GM21447 (cell line): ENCODE measurements at regions not wholly inside any gene's neighbourhood (a gene's known extent, or its start where the extent isn't known, plus 50 kb on each side); places are given as distances from the start of the nearest gene placed in this dataset.
A peak's percentile ranks its signal among the peaks of the same experiment; 100 is the strongest.
"Not testable (repeated sequence)": the region's sequence is repeated elsewhere in the genome, so short reads cannot be mapped to it uniquely, and the experiment has no call there.

Experiments used
- ATAC-seq: cut with Tn5 transposase; IDR thresholded peaks from one replicate; pipeline ENCODE4 v1.9.1; 2021; ENCODE audit not compliant: unreplicated experiment

DNA sequence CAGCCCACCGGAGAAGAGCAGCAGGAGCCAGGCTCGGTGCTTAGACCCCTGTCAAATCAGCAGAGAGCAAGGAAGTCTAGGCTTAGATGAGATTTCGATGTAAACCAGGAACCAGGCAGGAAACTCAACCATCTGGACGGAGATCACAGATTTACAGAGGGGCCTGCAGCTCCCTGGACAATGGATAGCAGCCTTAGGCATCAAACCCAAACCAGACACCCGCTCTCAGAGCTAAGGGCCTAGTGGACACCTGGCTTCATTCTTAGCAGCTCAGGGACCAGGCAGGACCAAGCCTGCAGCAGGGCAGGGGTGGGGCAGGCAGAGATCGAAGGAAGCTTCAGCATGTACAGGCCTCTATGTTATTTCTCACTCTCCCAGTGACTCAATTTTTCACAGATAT, 127.8 kb upstream of the FMN2 start:
- no peak for ATAC-seq

DNA sequence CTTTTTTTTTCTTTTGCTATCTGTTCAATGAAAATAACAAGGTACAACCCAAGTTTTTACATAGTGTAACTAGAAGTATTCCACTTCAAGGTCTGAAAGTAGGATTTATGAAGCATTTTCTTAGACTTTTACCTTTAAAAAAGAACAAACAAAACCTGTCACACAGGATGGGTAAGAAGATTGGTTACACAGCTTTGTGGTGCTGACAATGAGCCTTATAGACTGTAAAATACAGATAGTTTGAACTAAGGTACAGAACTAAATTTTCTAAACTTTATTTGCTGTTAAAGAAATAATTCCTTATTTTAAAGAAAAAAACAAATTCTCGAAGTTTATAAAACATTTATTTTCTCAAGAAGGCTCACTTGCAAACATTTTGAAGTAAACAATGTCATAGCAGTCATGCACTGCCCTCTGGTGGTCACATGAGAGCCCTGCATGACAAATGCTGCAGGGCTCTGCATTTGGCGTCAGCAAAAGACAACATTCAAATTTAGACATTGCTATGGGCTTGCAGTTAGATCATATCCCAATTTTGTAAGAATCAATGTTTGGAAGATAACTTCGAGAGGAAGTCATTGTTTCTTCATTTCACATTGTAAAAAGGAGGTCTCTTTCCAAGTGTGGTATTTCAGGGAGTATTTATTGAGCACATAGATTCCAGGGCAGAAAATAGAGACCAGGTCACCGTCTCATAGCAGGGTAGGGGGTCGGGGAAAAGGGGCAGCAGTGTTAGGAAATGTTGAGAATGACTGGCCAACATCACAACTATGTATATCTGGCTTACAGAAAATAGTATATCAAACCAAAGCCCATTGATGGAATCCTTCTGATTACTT, 115.3 kb upstream of the FMN2 start:
- ATAC-seq: peak; percentile 91

DNA sequence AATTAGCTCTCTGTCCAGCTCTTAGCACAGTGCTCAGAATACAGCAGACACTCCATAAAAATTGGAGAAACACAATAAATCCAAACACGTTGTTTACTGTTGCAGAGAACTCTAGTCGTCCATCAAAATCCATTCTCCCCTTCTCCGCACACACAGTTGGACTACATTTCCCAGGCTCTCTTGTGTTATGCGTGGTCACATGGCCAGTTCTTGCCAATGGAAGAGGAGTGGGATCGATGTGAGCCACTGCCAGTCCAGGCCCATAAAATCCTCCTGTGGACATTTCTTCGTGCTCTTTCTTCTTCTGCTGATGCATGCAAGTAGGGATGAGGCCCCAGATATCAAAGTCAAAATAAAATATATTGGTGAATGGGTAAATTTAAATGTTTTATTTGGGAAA, 114.3 kb upstream of the FMN2 start:
- no peak for ATAC-seq

DNA sequence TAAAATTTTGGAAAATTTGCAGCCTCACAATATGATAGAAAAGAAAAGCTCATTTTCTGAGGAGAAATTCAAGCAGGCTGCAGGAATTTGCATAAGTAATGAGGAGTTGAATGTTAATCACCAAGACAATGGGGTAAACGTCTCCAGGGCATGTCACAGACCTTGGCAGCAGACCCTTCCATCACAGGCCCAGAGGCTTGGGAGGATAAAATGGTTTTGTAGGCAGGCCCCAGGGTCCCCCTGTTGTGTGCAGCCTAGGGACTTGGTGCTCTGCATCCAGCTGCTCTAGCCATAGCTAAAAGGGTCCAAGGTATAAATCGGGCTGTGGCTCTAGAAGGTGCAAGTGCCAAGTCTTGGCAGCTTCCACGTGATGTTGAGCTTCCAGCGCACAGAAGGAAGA, 112.2 kb upstream of the FMN2 start:
- no peak for ATAC-seq

DNA sequence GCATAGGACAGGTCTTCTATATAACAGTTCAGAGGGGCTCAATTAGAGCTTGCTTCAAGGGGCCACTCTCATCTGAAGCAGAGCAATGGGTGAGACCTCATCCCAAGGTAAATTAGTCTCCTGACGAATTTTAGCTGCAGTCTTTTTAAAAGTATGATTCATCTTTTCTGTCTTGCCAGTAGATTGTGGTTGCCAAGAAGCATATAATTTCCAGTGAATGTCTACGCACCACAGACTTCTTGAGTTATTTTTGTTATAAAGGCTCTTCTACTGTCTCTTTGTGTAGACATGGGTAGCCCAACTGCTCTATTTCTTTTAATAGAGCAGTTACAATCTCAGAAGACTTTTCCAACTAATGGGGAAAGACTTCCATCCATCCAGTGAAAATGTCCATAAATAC, 108.9 kb upstream of the FMN2 start:
- ATAC-seq: no peak

DNA sequence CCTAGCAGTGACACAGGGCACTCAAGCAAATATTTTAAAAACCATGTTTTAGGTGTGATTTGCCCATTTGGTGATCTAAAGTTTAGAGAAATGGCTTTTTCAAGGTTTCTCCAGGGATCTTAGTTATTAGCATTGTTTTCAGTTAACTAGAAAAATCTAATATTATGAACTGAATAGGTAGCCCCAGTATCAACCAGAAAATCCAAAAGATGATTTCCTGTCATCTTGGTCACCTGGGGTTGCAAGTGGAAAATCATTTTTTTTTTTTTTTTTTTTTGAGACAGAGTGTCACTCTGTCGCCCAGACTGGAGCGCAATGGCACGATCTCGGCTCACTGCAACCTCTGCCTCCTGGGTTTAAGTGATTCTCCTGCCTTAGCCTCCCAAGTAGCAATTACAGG, 106.6 kb upstream of the FMN2 start:
- ATAC-seq: no peak

DNA sequence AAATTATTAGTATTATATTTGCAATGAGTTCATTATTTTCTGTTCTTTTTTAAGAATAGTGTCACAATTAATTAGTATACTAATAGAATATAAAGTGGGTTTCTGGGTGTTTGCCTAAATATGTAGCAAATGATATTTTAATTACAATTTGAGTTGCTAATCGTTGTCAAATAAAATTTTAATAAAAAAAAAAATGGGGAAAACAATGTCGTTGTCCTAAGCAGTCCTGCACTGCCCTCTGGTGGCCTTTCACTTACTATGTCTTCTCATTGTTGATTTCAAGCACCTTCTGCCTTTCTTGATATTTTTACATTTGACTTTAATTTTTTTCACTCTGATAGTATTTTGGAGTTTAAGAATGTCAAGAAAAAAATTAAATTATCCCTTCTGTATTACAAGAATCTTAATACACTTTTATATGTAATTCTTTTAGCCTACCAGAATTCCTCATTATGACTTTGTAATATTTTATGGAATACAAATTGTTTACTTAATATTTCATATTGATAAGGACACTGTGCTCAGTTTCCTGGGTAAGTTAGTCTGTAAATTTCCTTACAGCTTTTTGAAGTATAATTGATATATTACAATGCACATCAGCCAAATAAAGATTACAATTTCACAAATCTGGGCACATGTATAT, 104.5 kb upstream of the FMN2 start:
- no peak for ATAC-seq

DNA sequence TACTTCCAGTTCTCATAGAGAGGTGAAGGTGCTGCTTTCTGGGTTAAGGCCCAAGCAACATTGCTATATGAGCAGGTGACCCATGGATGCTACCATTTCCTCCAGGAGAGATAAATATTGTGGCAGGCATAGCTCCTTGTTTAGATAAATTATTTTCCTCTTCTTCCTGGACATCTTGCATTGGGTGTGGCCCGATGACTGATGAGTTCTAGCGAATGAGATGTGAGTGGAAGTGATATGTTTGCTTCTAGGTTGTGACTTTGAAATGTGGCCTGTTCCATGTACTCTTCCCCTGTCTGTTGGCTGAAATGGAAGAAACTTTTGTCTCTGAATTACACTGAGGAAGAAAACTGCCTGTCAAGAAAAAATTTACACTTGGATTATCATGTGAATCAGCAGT, 101.7 kb upstream of the FMN2 start:
- no peak for ATAC-seq

DNA sequence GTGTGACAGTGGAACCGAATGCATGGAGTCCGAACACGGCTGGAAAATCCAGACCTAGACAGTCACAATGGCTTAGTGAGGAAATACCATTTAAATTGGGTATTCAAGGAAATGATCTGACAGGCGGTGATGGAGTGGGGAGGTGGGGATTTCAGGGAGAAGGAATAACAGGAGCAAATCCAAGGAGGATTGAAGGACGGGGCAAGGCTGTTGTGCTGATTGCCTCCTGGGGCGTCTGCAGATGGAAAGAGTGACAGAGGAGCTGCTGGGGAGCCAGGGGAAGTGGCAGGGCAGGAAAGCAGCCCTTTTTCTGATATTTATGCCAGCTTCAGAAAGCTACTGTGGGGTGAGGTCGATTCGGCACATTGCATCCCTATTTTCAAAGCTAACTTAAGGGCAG, 99.1 kb upstream of the FMN2 start:
- not testable (repeated sequence) for ATAC-seq

DNA sequence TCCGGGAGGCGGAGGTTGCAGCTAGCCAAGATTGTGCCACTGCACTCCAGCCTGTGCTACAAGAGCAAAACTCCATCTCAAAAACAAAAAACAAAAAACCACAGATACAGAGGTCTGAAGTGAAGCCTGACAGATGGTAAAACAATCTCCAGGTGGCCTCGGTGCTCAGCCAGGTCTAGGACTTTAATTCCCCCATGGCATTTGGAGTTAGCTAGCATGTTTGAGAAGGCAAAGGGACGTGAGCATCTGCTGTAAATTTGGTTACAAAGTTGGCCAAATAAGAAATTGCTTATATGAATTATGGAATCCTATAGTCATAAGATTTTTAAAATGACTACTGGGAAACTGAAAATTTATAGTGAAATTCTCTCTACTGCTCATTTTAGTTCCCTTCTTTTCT, 98.3 kb upstream of the FMN2 start:
- no peak for ATAC-seq

DNA sequence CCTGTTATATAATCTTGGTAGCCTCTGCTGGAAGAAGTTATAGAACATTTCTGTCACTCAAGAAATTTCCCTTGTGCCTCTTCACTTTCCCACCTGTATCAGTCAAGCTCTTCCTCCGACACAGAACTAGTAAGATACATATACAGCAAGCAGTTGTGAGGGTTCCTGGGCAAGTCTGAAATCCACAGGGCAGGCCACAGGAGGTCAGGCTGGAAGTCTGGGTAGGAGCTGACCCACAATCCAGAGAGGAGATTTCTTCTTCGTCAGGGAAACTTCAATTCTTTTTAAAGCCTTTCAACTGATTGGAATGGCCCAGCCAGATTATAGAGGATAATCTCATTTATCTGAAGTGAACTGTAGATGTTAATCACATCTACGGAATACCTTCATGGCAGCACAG, 96.4 kb upstream of the FMN2 start:
- no peak for ATAC-seq

DNA sequence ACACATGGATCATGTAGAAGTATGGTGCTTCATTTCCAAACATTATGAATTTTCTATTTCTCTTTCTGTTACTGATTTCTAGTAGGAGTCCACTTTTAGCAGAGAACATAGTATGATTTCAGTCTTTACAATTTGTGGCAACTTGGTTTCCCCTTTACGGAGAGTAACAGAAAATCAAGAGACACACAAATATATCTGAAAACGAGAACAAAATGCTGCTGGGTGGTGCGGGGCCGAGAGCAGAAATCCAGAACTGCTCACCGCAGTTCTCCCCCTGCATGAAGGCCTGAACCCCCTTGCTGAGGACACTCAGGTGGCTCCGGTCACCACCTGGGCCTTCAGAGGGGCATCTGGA, 94.5 kb upstream of the FMN2 start:
- no peak for ATAC-seq

DNA sequence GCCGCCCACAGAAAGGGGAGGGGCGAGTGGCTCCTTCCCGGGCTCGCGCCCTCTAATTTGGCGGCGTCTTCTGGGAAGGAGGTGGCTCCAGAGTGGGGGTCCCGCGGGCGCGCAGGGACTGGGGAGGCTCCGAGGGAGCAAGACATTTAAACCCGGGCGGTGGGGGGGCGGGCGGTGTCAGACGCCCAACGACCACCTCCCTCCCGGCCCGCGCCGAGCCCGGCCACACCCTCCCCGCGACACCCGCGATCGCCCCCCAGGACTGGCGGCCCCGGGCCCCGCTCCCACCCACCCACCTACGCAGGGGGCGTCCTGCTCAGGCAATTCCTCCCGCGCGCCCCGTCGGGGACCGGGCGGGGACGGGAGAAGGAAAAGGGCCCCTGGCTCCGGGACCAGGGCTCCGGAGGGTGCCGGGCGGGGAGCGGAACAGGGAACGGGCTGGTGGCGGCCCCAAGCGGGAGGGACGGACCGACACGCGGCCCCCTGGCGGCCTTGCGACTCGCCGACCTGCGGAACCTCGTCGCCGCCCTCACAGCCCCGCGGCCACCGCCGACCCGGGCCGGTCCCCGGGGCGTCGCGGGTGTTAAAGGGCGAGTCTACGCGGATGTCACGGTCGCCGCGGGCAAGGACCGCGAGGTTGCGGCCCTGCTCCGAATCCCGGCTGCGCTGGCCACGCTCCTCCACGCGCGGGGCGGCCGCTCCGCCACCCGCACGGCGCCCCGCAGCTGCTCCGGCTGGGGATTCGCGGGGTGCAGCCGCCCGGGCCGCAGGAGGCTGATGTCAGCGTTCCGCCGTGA, 94.0 kb upstream of the FMN2 start:
- no peak for ATAC-seq

DNA sequence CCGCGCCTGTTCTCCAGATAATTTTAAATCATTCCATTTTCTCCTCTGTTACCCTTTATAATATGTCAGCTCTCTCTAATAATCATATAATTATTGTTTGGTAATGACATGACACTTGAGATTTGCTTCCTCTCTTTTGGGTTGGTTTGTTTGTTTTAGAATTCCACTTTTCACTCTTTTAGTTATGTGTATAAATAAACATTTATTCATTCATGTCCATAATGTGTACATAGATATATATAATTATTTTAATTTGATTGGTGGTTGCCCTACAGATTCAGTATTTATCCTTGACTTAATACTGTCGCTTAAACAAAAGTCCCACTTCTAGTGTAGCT, 93.4 kb upstream of the FMN2 start:
- no peak for ATAC-seq

DNA sequence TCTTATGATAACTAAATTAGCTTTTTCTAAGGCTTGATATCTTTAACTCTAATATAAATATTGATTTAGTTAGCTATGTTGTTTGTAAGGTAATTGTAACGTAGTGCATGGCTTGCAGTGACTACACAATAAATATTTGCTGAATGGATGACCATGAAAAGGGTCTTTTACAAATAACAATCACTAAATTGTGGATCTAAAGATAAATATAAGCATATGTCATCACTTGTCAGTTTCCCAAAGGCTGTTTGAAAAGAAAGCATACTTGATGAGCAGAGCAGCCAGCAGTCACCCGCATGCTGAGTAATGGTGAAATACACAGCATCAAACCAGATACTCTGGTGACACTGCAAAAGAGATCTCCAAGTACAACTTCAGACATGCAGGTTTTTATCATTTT, 92.5 kb upstream of the FMN2 start:
- no peak for ATAC-seq

DNA sequence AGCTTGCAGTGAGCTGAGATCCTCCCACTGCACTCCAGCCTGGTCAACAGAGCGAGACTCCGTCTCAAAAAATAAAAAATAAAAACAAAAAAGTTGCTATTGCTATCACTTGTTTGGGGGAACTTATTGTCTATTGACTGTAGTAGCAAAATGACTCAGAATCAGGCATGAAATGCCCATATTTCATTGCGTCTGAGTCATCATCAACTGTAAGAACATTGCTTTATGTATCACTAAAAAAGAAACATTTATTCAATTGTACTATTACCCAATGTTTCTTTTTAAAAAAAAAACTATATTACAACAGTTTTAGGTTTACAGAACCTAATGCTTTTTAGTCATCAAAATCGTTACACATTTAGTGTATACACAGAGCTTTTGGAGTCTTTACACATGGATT, 91.0 kb upstream of the FMN2 start:
- no peak for ATAC-seq

DNA sequence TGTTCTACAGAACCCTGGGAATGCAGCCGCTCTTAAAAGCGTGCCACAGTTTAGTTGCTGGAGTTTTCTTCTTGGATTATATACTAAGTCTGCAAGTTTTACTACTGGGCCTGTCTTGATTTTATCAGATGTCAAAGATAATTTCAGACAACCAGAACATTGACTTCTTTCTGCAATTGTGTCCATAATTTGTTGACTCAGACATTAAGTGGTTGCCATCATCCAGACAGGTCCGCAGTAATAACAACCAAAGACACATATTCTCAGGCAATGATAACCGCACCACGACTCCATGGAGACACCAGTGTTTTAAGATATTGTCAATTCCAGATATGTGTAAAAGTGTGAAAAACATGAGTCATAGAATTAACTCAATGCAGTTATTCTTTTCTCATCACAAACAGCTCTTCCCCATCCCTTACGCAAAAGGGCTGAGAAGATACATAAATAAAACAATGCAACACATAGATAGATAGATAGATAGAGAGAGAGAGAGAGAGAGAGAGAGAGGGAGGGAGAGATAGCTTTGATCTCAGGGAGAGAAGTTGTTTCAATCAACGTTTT, 90.4 kb upstream of the FMN2 start:
- no peak for ATAC-seq

DNA sequence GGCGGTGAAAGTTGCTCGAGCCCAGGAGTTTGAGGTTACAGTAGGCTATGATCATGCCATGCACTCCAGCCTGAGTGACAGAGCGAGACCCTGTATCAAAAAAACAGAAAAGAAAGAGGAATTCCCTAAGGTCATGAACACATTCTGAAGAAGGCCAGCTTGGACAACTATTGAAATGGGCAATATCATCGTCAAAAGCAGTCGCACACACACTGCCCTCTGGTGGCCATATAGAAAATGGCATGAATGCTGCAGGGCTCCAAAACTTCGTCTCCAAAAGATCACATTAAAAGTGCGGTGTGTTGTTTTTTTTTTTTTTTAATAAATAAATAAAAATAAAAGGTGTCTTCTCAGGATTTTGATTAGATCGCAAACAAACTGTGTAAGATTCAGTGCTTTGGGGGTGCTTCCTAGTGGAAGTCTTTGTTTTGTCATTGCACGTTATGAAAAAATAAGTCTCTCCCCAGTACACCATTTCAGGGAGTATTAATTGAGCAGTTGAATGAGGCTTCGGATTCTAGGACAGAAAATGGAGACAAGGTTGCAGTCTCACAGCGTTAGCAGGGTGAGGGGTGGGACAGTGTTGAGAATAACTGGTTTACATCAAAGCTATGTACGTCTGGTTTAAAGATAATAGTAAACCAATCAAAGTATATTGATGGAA, 87.5 kb upstream of the FMN2 start:
- ATAC-seq: no peak

DNA sequence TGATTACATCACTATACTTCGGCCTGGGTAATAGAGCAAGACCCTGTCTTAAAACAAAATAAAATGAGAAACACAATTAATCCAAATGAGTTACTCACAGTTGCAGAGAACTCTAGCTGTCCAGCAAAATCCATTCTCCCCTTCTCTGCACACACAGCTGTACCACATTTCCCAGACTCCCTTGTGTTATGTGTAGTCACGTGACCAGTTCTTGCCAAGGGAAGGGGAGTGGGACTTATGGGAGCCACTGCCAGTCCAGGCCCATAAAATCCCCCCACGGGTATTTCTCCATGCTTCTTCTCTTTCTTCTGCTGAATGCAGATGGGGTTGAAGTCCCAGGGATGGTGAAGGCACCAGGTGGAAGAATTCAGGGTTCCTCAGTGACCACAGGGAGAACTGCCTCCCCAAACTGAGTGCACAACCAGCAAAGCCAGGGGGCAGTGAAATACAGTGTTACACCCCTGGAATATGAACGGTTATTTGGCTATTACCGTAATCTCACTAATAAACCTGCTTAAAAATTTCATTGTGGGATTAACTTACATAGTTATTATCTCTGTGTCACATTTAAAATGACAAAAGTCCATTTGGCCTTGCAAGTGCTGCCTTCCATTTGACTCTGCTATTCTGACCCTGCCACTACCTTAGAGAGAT, 85.6 kb upstream of the FMN2 start:
- ATAC-seq: no peak

DNA sequence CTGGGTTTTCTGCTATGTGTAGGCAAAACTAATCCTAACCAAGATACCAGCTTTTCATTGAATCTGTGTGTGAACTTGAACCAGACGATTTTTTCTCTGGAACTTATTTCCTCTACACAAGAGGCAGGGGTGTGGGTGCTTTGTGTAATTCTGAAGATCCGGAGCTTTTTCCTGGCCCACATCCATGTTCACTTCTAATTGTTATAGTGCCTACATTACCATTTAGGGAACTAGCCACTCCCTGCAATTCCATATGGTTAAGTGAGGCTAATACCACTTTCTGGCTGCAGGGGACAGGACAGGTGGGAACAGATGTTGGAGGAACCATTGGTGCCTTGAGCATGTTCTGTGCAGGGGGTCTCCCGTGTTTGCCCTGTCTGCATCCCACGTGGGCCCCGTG, 83.4 kb upstream of the FMN2 start:
- ATAC-seq: no peak

DNA sequence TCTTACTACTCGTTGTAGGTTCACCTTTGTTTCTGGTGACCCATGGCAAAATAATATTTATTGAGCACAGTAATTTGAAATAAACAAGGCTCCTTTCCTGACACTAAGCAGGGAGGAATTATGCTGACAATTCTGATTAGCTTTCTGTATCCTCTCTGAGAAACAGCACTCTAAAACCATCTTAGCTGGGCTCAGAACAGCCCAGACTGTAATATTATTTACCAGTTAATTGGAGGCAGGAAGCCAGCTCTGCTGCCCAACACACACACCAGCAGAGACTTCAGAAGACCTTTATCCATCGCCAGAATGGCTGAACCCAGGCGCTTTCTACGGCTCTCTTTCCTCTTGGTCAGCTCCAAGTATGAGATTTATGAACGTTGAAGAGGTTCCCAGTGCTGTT, 77.6 kb upstream of the FMN2 start:
- no peak for ATAC-seq
